HG03175 (cell line): ENCODE measurements at regions not wholly inside any gene's neighbourhood (a gene's known extent, or its start where the extent isn't known, plus 50 kb on each side); places are given as distances from the start of the nearest gene placed in this dataset.

Source experiments
- ATAC-seq: cut with Tn5 transposase; IDR thresholded peaks from one replicate; pipeline ENCODE4 v1.9.1; 2021; ENCODE audit warnings: mild to moderate bottlenecking, moderate library complexity; ENCODE audit not compliant: unreplicated experiment

- ATAC-seq = no peak
Observed at GRCh38 chr17:77898521-77899434, 59.7 kb upstream of the TNRC6C start.

DNA sequence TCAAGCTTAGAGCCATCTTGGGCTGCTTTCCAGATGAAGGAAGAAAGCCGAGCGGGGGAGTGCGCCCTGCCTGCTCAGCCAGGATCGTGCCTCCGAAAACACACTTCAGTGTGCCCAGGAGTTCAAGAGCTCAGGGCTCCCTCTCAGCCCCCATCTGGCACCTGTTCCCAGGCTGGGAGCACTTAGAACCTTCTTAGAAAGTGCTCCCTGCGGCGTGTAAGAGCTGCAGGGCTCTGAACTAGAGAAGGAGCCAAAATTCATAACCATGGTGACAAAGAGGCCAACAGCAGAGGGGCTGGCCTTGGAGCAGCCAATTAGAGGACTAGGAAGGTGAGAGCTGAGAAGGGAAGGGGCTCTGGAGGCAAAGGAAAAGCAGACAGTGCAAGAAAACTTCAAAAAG, 59.0 kb upstream of the TNRC6C start:
- ATAC-seq = no peak

DNA sequence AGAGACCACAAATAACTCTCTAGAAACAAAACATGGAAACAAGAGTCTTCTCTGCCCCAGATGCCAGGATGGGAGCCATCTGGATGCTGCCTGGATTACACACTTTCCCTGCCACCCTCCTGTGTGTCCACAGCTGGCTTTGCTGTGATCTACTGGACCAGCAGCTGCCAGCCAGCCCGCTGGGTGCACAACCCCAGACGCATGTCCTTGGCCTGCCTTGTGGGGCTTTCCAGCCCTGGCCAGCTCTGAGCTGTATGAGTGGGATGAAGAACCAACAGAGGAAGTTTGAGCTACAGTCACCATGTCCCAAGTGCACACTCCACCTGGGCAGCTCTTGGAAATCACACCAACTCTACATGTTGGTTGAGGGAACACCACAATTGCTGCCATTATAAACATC, 57.0 kb upstream of the TNRC6C start:
- no peak for ATAC-seq

DNA sequence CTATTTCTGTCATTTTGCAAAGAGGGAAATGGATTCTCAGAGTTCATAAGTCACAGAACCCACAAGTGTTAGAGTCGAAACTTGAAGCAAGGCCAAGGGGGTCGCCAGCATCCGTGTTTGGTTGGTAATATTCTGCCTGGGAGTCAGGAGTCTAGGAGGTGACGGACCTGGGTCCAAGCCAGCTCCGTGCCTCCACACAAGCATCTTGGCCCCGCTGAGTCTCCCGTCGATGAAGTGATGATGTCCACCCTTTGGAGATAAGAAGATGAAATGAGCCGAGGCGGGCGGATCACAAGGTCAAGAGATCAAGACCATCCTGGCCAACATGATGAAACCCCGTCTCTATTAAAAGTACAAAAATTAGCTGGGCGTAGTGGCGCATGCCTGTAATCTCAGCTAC, 53.2 kb upstream of the TNRC6C start:
- no peak for ATAC-seq

- no peak for ATAC-seq
Observed at GRCh38 chr17:77905766-77906165, 52.7 kb upstream of the TNRC6C start.

- ATAC-seq = no peak
Observed at GRCh38 chr17:77906377-77906871, 52.1 kb upstream of the TNRC6C start.

- ATAC-seq = no peak
Observed at GRCh38 chr17:77907497-77908461, 50.7 kb upstream of the TNRC6C start.

GRCh38 chr17:77908501-77908900, 50.0 kb upstream of the TNRC6C start:
- ATAC-seq = no peak
